ENCODE measurements at regions not wholly inside any gene's neighbourhood (a gene's known extent, or its start where the extent isn't known, plus 50 kb on each side); places are given as distances from the start of the nearest gene placed in this dataset.

GRCh38 chr12:91675401-91675800 is 470.2 kb downstream of the BTG1 start:
- H3K4me3 ChIP-seq = no peak overlapping the region
- no peaks in the 10 kb centered on the region for H3K27me3 ChIP-seq
- intact Hi-C loops (cut with DNase I) = no loop called here
- H3K9me3 ChIP-seq = no peaks in the 10 kb centered on the region
- DNase-seq (ENCODE audit: extremely low spot score in 2 of 2) = no peak
- no peak for TF ChIP-seq POLR2AphosphoS5 (IDR thresholded peaks at IDR 0.05; ENCODE audit: insufficient read depth in 1 of 2, low read depth in 1 of 2)
- TF ChIP-seq CTCF (IDR thresholded peaks at IDR 0.05) = no peak
- TF ChIP-seq POLR2A (IDR thresholded peaks at IDR 0.05) = no peak
- no peak overlapping the region for H3K27ac ChIP-seq
- no peaks in the 10 kb centered on the region for H3K4me1 ChIP-seq
- H3K36me3 ChIP-seq = no peaks in the 10 kb centered on the region

- H3K9me3 ChIP-seq = no peaks in the 10 kb centered on the region
- no peak for TF ChIP-seq POLR2A (IDR thresholded peaks at IDR 0.05)
- no peak for TF ChIP-seq CTCF (IDR thresholded peaks at IDR 0.05)
- no peak for TF ChIP-seq POLR2AphosphoS5 (IDR thresholded peaks at IDR 0.05; ENCODE audit: insufficient read depth in 1 of 2, low read depth in 1 of 2)
- intact Hi-C loops (cut with DNase I) = no loop called here
- H3K4me1 ChIP-seq = peaks cover 7% of the 10 kb centered on the region
- no peak for DNase-seq (ENCODE audit: extremely low spot score in 2 of 2)
- no peaks in the 10 kb centered on the region for H3K36me3 ChIP-seq
- H3K27ac ChIP-seq = no peak overlapping the region
- no peak overlapping the region for H3K4me3 ChIP-seq
- H3K27me3 ChIP-seq = no peaks in the 10 kb centered on the region
These were observed 473.5 kb downstream of the BTG1 start for GRCh38 chr12:91672130-91672529.

DNA sequence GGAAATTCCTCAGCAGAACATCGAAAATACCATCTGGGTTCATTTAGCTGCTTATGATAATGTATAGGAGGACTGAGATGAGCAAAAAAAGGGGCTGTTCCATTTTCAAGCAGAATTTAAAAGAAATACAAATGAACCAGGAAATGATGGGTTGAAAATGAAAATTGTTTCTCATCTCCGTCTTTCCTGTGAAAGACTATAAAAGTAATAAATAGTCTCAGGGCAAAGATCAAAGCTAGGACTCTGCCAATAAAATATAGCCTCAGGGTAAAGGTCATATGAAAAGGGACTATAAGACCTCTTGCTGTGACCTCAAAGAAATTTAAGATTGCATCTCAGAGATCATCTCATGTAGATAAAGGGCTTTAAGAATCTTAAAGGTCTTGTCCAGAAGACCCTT is 478.0 kb downstream of the BTG1 start:
- no peak for DNase-seq (ENCODE audit: extremely low spot score in 2 of 2)
- intact Hi-C loops (cut with DNase I) = no loop called here
- no peaks in the 10 kb centered on the region for H3K27me3 ChIP-seq
- no peaks in the 10 kb centered on the region for H3K9me3 ChIP-seq
- no peak overlapping the region for H3K4me3 ChIP-seq
- peaks cover 7% of the 10 kb centered on the region for H3K4me1 ChIP-seq
- no peaks in the 10 kb centered on the region for H3K36me3 ChIP-seq
- no peak for TF ChIP-seq POLR2AphosphoS5 (IDR thresholded peaks at IDR 0.05; ENCODE audit: insufficient read depth in 1 of 2, low read depth in 1 of 2)
- no peak for TF ChIP-seq POLR2A (IDR thresholded peaks at IDR 0.05)
- TF ChIP-seq CTCF (IDR thresholded peaks at IDR 0.05) = no peak
- H3K27ac ChIP-seq = no peak overlapping the region

DNA sequence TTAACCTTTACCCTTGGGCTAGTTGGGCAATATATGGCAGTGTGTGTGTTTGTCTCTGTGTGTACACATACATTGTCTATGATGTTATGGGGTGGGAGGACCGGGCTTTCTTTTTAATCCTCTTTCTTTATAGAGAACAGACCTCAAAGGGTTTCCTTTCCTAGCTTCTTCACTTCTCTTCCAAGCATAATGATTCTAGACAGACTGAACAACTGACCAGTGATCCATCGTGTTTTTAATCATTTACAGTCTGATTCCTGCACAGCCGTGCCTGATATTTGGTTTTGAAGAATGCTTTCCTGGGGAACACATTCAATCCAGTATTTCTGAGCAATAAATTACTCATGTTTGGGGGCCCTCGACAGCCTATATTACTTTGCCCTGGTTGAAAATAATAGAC is 481.1 kb upstream of the DCN start:
- H3K27me3 ChIP-seq = no peaks in the 10 kb centered on the region
- TF ChIP-seq POLR2AphosphoS5 (IDR thresholded peaks at IDR 0.05; ENCODE audit: insufficient read depth in 1 of 2, low read depth in 1 of 2) (no peak), CTCF (IDR thresholded peaks at IDR 0.05) (no peak), POLR2A (IDR thresholded peaks at IDR 0.05) (no peak)
- H3K4me1 ChIP-seq = peaks cover 7% of the 10 kb centered on the region
- H3K4me3 ChIP-seq = no peak overlapping the region
- intact Hi-C loops (cut with DNase I) = no loop called here
- DNase-seq (ENCODE audit: extremely low spot score in 2 of 2) = no peak
- no peak overlapping the region for H3K27ac ChIP-seq
- no peaks in the 10 kb centered on the region for H3K9me3 ChIP-seq
- no peaks in the 10 kb centered on the region for H3K36me3 ChIP-seq

GRCh38 chr12:91663310-91663709 is 480.7 kb upstream of the DCN start:
- Histone ChIP-seq H3K4me1 (peaks cover 7% of the 10 kb centered on the region), H3K9me3 (no peaks in the 10 kb centered on the region), H3K27ac (no peak overlapping the region), H3K36me3 (no peaks in the 10 kb centered on the region), H3K4me3 (no peak overlapping the region), H3K27me3 (no peaks in the 10 kb centered on the region)
- TF ChIP-seq POLR2AphosphoS5 (IDR thresholded peaks at IDR 0.05; ENCODE audit: insufficient read depth in 1 of 2, low read depth in 1 of 2) (no peak), POLR2A (IDR thresholded peaks at IDR 0.05) (no peak), CTCF (IDR thresholded peaks at IDR 0.05) (no peak)
- intact Hi-C loops (cut with DNase I) = no loop called here
- DNase-seq (ENCODE audit: extremely low spot score in 2 of 2) = no peak
